Naive thymus-derived CD8-positive, alpha-beta T cell (primary cell): ENCODE measurements at regions not wholly inside any gene's neighbourhood (a gene's known extent, or its start where the extent isn't known, plus 50 kb on each side); places are given as distances from the start of the nearest gene placed in this dataset.

Experiments
- ATAC-seq, 2 donors: fragments of 150-1000 bp; cut with Tn5 transposase in 1 of 2; sonication (Bioruptor Pico), chemical (Tn5 transposase) in 1 of 2; 1 replicate in 1 of 2; 2 replicates in 1 of 2; pipeline ENCODE4 v1.10.0; 2021; ENCODE audit warnings: mild to moderate bottlenecking in 2 of 2, moderate library complexity in 2 of 2
- POLR2A ChIA-PET: fragments of 350-600 bp; sonication (Branson Sonifier 250); formaldehyde crosslinking; loops from one replicate; lab custom pipeline; 2021; ENCODE audit warnings: antibody characterized with exemption; lab: Charles Lee
- DNase-seq, 10 donors: peaks; one replicate each; pipeline versions ENCODE4 v3.0.0 to v3.0.0-alpha.2; 2020 to 2022
- H3K27ac Mint-ChIP-seq, 10 donors: one replicate each; pipeline ENCODE4 v1.8.0; 2020 to 2022; ENCODE audit warnings: mild to moderate bottlenecking in 10 of 10, mixed read lengths in 10 of 10, moderate library complexity in 4 of 10, inconsistent platforms in 1 of 10
- H3K27me3 Mint-ChIP-seq, 5 donors: one replicate each; pipeline ENCODE4 v1.8.0; 2021 to 2022; ENCODE audit warnings: mixed read lengths in 5 of 5
- H3K36me3 Mint-ChIP-seq, 3 donors: one replicate each; pipeline ENCODE4 v1.8.0; 2020 to 2022; ENCODE audit warnings: mixed read lengths in 3 of 3, mild to moderate bottlenecking in 2 of 3, inconsistent platforms in 1 of 3
- H3K4me1 Mint-ChIP-seq, 4 donors: one replicate each; pipeline ENCODE4 v1.8.0; 2021 to 2022; ENCODE audit warnings: mixed read lengths in 4 of 4
- H3K4me3 Mint-ChIP-seq, 10 donors: one replicate each; pipeline ENCODE4 v1.8.0; 2020 to 2022; ENCODE audit warnings: mild to moderate bottlenecking in 10 of 10, mixed read lengths in 10 of 10, moderate library complexity in 6 of 10, inconsistent platforms in 1 of 10
- H3K9me3 Mint-ChIP-seq, 9 donors: one replicate each; pipeline ENCODE4 v1.8.0; 2020 to 2022; ENCODE audit warnings: mixed read lengths in 9 of 9, mild to moderate bottlenecking in 3 of 9, inconsistent platforms in 1 of 9, moderate library complexity in 1 of 9

- POLR2A ChIA-PET = no interaction called here
- Mint-ChIP-seq H3K27me3 (no peaks in the 10 kb centered on the region), H3K27ac (no peak overlapping the region), H3K36me3 (no peaks in the 10 kb centered on the region), H3K4me1 (peaks cover 0 to 4% (median 0%) of the 10 kb centered on the region in 4 donors), H3K4me3 (no peak overlapping the region), H3K9me3 (peaks cover 0 to 3% (median 0%) of the 10 kb centered on the region in 9 donors)
- DNase-seq (no peak), ATAC-seq (no peak)
Measured at GRCh38 chr7:41010967-41011366, 691.9 kb downstream of the INHBA start.

DNA sequence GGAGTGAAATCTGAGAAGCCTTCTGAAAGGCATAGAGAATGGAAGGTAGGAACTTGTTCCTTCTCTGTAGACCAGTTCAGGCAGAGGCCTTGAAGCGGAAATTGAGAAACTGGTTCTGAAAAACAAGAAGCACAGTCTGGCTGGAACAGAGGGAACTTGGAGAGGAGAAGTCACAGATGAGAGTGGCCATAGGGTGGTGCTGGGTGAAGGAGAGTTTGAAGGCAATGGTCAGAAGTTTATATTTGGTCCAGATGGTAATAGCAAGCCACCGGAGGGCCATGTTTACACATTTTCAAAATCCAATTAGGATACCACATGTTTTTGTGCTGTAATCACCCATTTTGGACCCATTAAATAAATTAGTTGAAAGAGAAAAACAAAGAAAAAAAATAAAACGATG is 692.5 kb downstream of the INHBA start:
- Mint-ChIP-seq H3K4me3 (no peak overlapping the region), H3K9me3 (peaks cover 0 to 3% (median 0%) of the 10 kb centered on the region in 9 donors), H3K27ac (no peak overlapping the region), H3K4me1 (peaks cover 0 to 4% (median 0%) of the 10 kb centered on the region in 4 donors), H3K27me3 (no peaks in the 10 kb centered on the region), H3K36me3 (no peaks in the 10 kb centered on the region)
- DNase-seq (no peak), ATAC-seq (no peak)
- POLR2A ChIA-PET = no interaction called here

DNA sequence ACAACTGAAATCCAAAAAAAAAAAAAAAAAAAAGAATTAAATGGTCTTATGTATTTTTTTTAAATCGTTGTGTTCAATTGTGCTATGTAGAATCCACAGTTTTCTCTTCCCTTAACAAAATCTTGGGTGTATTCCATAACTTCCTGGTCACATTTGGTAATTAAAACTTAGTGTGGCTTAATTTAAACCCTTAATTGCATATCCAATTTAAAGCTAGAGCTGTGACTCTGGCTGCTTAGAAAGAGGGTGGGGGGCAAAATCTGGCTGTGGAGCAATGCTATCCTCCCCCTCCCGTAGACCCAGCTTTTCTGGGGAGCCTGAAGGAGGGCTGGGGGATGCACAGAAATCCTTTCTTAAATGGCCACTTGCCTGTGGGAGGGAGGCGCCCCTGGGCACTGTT is 695.1 kb downstream of the INHBA start:
- POLR2A ChIA-PET = no interaction called here

DNA sequence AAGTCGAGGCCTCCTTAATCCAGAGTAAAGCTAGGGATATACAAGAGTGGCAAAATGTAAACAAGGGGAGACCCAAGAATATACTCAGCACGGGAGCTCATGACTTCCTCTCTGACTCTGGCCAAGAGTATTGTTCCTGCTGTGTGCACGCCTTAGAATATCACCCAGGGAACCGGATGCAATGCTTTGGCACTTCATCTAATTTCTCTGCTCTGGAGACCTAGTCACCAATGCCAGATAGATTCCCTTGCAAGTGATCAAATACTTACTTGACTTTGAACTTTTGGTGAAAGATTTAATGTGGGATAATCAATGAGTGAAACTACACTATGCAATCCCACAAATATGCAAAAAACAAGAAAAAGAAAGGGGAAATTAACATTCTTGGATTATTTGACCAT is 695.5 kb downstream of the INHBA start:
- Mint-ChIP-seq H3K36me3 (no peaks in the 10 kb centered on the region), H3K27ac (no peak overlapping the region), H3K4me1 (peaks cover 0 to 4% (median 0%) of the 10 kb centered on the region in 4 donors), H3K4me3 (no peak overlapping the region), H3K27me3 (no peaks in the 10 kb centered on the region), H3K9me3 (peaks cover 0 to 3% (median 0%) of the 10 kb centered on the region in 9 donors)
- POLR2A ChIA-PET = no interaction called here
- ATAC-seq = no peak
- no peak for DNase-seq

More for the DNA sequence above, 695.1 kb downstream of the INHBA start:
- Mint-ChIP-seq H3K36me3 (no peaks in the 10 kb centered on the region), H3K27ac (no peak overlapping the region), H3K9me3 (peaks cover 0 to 3% (median 0%) of the 10 kb centered on the region in 9 donors), H3K27me3 (no peaks in the 10 kb centered on the region), H3K4me1 (peaks cover 0 to 4% (median 0%) of the 10 kb centered on the region in 4 donors), H3K4me3 (no peak overlapping the region)
- DNase-seq (no peak), ATAC-seq (no peak)

- ATAC-seq = no peak
Measured at GRCh38 chr7:41006306-41006995, 696.4 kb downstream of the INHBA start.

DNA sequence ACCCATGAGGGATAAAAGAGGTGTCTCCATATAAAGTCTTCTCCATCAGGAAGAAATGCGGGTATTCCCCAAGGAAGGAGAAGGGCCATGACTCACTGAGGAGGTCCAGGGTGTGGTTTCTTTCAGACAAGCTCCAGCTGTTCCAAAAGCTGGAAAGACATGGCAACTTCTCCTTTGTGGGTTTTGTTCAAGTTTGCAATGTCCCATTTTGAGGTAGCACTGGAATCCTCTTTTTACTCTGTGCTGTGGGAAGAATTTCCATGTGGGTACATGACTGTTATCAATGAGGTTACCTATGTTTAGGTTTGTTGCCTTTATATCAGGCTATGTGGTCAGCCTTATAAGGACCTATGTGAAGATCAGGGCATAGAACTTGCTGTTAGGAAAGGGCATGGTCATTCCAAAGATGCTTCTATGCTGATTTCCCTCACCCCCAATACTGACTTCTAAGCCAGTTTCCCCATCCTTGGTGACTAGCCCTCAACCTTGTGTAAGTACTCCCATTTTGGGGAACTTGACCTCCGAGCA is 697.5 kb downstream of the INHBA start:
- ATAC-seq = no peak
- H3K27me3 Mint-ChIP-seq = no peaks in the 10 kb centered on the region
- peaks cover 0 to 4% (median 0%) of the 10 kb centered on the region in 4 donors for H3K4me1 Mint-ChIP-seq
- no peaks in the 10 kb centered on the region for H3K36me3 Mint-ChIP-seq
- no peak for DNase-seq
- H3K27ac Mint-ChIP-seq = no peak overlapping the region
- H3K9me3 Mint-ChIP-seq = peaks cover 0 to 20% (median 4%) of the 10 kb centered on the region in 9 donors
- POLR2A ChIA-PET = no interaction called here
- H3K4me3 Mint-ChIP-seq = no peak overlapping the region

More at GRCh38 chr7:41006306-41006995, 696.4 kb downstream of the INHBA start:
- Mint-ChIP-seq H3K9me3 (peaks cover 0 to 11% (median 2%) of the 10 kb centered on the region in 9 donors), H3K27me3 (no peaks in the 10 kb centered on the region), H3K36me3 (no peaks in the 10 kb centered on the region), H3K4me3 (no peak overlapping the region), H3K27ac (no peak overlapping the region), H3K4me1 (peaks cover 0 to 4% (median 0%) of the 10 kb centered on the region in 4 donors)
- POLR2A ChIA-PET = no interaction called here
- DNase-seq = no peak

DNA sequence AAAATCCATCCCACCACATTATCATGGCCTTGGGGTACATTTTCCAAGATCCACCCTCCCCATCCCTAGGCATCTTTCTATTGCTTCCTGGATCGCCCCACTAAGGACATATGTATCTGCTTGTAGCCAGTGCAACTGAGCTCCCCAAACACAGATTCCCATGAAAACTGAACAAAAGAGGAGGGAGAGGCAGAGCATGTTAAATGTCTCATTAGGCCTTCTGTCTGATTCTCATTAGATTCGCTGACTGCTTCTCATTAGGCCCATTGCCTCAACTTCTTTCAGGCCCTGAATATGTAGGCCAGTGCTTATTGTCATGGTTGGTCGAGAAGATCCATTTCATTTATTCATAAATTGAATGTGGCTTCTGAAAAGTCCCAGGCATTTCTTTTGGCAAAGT is 698.9 kb downstream of the INHBA start:
- Mint-ChIP-seq H3K27ac (no peak overlapping the region), H3K36me3 (no peaks in the 10 kb centered on the region), H3K9me3 (peaks cover 0 to 20% (median 4%) of the 10 kb centered on the region in 9 donors), H3K27me3 (no peaks in the 10 kb centered on the region), H3K4me3 (no peak overlapping the region), H3K4me1 (no peaks in the 10 kb centered on the region)
- DNase-seq = no peak
- POLR2A ChIA-PET = no interaction called here
- no peak for ATAC-seq

- Mint-ChIP-seq H3K4me3 (no peak overlapping the region), H3K36me3 (no peaks in the 10 kb centered on the region), H3K9me3 (peaks cover 0 to 20% (median 5%) of the 10 kb centered on the region in 9 donors), H3K27me3 (no peaks in the 10 kb centered on the region), H3K4me1 (no peaks in the 10 kb centered on the region), H3K27ac (no peak overlapping the region)
- no peak for ATAC-seq
- POLR2A ChIA-PET = no interaction called here
- DNase-seq = no peak
Measured at GRCh38 chr7:41003611-41003940, 699.3 kb downstream of the INHBA start.

DNA sequence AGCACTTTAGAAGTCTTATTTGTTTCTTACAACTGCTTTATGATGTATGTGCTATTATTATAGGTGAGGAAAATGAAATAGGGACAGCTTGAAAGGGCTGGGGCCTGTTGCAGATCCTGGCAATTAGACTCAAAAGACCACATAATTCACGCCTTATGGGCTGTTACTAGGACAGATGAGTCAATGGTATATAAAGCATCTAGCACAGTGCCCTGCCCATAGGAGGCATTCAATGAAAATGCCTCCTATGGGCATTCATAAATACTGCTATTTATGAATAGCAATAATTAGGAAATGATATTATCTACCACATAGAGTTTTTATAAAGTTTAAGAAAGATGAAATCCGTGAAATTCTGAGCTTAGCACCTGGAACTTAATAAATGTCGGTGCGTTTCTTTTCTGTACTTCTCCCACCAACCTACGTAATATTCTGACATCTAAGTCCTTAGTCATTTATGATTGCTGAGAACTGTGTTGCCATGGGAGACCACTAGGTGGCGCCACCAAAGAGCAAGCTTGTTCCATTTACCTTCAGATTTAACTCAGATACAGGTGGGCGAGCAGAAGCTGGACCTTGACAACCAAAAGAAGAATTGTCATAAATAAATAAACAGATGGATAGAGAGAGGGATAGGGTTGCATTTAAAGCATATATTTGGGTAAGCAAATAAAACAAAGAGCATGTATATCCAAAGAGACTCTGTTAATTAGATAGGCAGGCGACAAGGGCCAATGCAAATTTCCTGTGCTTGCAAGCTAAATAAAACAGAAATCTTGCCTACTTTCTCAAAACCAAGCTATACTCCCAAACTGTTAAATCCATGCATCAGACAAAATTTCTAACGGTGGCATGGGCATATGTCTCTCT is 699.9 kb downstream of the INHBA start:
- H3K27me3 Mint-ChIP-seq = no peaks in the 10 kb centered on the region
- H3K36me3 Mint-ChIP-seq = no peaks in the 10 kb centered on the region
- no peak overlapping the region for H3K4me3 Mint-ChIP-seq
- no peak for DNase-seq
- POLR2A ChIA-PET = no interaction called here
- H3K4me1 Mint-ChIP-seq = no peaks in the 10 kb centered on the region
- peaks cover 0 to 20% (median 5%) of the 10 kb centered on the region in 9 donors for H3K9me3 Mint-ChIP-seq
- ATAC-seq = no peak
- no peak overlapping the region for H3K27ac Mint-ChIP-seq

DNA sequence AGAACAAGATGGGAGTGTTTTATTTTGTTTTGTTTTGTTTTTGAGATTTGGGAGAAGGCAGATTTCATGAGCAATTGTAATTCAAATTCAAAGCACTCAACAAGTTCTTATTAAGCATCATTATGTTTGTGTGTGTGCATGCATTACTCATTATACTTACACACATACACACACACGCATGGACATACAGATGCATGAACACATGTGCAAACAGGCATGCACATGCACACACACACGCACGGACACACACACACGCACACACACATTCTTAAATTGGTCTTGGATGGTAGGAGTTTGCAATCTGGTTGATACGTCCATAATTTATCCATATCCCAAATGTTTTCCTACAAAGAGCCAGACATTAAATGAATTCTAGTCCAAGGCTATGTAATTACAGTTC is 702.8 kb downstream of the INHBA start:
- H3K4me3 Mint-ChIP-seq = no peak overlapping the region
- H3K27ac Mint-ChIP-seq = no peak overlapping the region
- ATAC-seq = no peak
- H3K36me3 Mint-ChIP-seq = no peaks in the 10 kb centered on the region
- H3K9me3 Mint-ChIP-seq = peaks cover 0 to 20% (median 5%) of the 10 kb centered on the region in 9 donors
- no peaks in the 10 kb centered on the region for H3K4me1 Mint-ChIP-seq
- POLR2A ChIA-PET = no interaction called here
- DNase-seq = no peak
- H3K27me3 Mint-ChIP-seq = peaks cover 0 to 8% (median 0%) of the 10 kb centered on the region in 5 donors

- Mint-ChIP-seq H3K4me1 (no peaks in the 10 kb centered on the region), H3K27ac (no peak overlapping the region)
Measured at GRCh38 chr7:40996233-40996677, 706.6 kb downstream of the INHBA start.

DNA sequence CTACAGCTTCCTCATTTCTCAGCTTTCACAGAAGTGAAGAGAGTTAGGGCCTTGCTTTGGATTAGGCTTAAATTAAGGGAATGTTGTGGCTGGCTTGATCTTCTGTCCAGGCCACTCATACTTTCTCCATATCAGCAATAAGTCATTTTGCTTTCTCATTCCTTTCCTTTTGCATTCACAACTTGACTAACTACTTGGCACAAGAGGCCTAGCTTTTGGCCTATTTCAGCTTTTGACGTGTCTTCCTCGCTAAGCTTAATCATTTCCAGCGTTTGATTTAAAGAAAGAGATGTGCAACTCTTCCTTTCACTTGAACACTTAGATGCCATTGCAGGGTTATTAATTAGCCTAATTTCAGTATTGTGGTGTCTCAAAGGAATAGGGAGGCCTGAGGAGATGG is 712.0 kb downstream of the INHBA start:
- Mint-ChIP-seq H3K36me3 (no peaks in the 10 kb centered on the region), H3K27me3 (peaks cover 0 to 10% (median 0%) of the 10 kb centered on the region in 5 donors), H3K27ac (no peak overlapping the region), H3K4me1 (no peaks in the 10 kb centered on the region), H3K4me3 (no peak overlapping the region), H3K9me3 (peaks cover 0 to 4% (median 0%) of the 10 kb centered on the region in 9 donors)
- DNase-seq (no peak), ATAC-seq (no peak)
- POLR2A ChIA-PET = no interaction called here

More at GRCh38 chr7:40996233-40996677, 706.6 kb downstream of the INHBA start:
- no peak overlapping the region for H3K4me3 Mint-ChIP-seq
- no peaks in the 10 kb centered on the region for H3K36me3 Mint-ChIP-seq
- DNase-seq (no peak), ATAC-seq (no peak)
- peaks cover 0 to 10% (median 3%) of the 10 kb centered on the region in 9 donors for H3K9me3 Mint-ChIP-seq
- POLR2A ChIA-PET = no interaction called here
- H3K27me3 Mint-ChIP-seq = peaks cover 0 to 16% (median 0%) of the 10 kb centered on the region in 5 donors

GRCh38 chr7:40987571-40987970 is 715.3 kb downstream of the INHBA start:
- H3K4me1 Mint-ChIP-seq = no peaks in the 10 kb centered on the region
- DNase-seq (no peak), ATAC-seq (no peak)
- no peak overlapping the region for H3K27ac Mint-ChIP-seq
- peaks cover 0 to 10% (median 0%) of the 10 kb centered on the region in 9 donors for H3K9me3 Mint-ChIP-seq
- no peak overlapping the region for H3K4me3 Mint-ChIP-seq
- POLR2A ChIA-PET = no interaction called here
- H3K27me3 Mint-ChIP-seq = peaks cover 0 to 10% (median 0%) of the 10 kb centered on the region in 5 donors
- no peaks in the 10 kb centered on the region for H3K36me3 Mint-ChIP-seq
